Panc1 (cell line): ENCODE measurements at regions not wholly inside any gene's neighbourhood (a gene's known extent, or its start where the extent isn't known, plus 50 kb on each side); places are given as distances from the start of the nearest gene placed in this dataset.
A peak's percentile ranks its signal among the peaks of the same experiment; 100 is the strongest.

Source experiments
- ATAC-seq: fragments of 200-7000 bp; cut with Tn5 transposase; 2 replicates; pipeline ENCODE4 v1.9.1; 2020; ENCODE audit warnings: mild to moderate bottlenecking, moderate library complexity
- BruUV-seq: library from RNA; stranded (reverse); fragments of 400-500 nt; replicated peaks from 2 replicates; lab custom pipeline; 2021; lab: Mats Ljungman, UMichigan
- CTCF ChIA-PET: fragments of 300-600 bp; sonication (Branson Sonifier 250); formaldehyde crosslinking; loops from one replicate; lab custom pipeline; 2022; ENCODE audit warnings: antibody characterized with exemption; lab: Charles Lee
- POLR2A ChIA-PET: fragments of 300-600 bp; sonication (Branson Sonifier 250); formaldehyde crosslinking; loops from one replicate; lab custom pipeline; 2022; ENCODE audit warnings: antibody characterized with exemption; lab: Charles Lee
- DNase-seq: peaks from one replicate; pipeline ENCODE4 v3.0.0-alpha.2; 2010; ENCODE audit warnings: low read depth, low spot score
- H3K27ac ChIP-seq: 2 replicates; pipeline ENCODE4 v1.5.1; 2011; ENCODE audit warnings: mild to moderate bottlenecking, low read length, inconsistent platforms
- H3K27me3 ChIP-seq: fragments of 200-500 bp; sonication (Bioruptor generic); 2 replicates; pipeline ENCODE4 v1.6.0; 2014; ENCODE audit warnings: low read length, inconsistent platforms; ENCODE audit not compliant: control insufficient read depth, insufficient read depth
- H3K36me3 ChIP-seq: fragments of 200-500 bp; sonication (Bioruptor generic); 2 replicates; pipeline ENCODE4 v1.5.1; 2014; ENCODE audit warnings: inconsistent platforms, mild to moderate bottlenecking, low read length, moderate library complexity; ENCODE audit not compliant: control insufficient read depth, insufficient read depth
- H3K4me1 ChIP-seq: 2 replicates; pipeline ENCODE4 v1.5.1; 2011; ENCODE audit warnings: inconsistent platforms, mild to moderate bottlenecking, low read length, moderate library complexity; ENCODE audit not compliant: control insufficient read depth, insufficient read depth
- H3K4me3 ChIP-seq, 2 experiments: 2 replicates each; pipeline ENCODE4 v1.5.1; 2011 to 2012; ENCODE audit warnings: low read depth in 2 of 2, low read length in 2 of 2, mild to moderate bottlenecking in 2 of 2, inconsistent platforms in 1 of 2, moderate library complexity in 1 of 2
- H3K9me3 ChIP-seq: fragments of 200-500 bp; sonication (Bioruptor generic); 2 replicates; pipeline ENCODE4 v1.5.1; 2014; ENCODE audit warnings: low read depth, mild to moderate bottlenecking, inconsistent platforms, low read length, moderate library complexity; ENCODE audit not compliant: control insufficient read depth, insufficient read depth
- CTCF ChIP-seq: fragments of 450-650 bp; IDR thresholded peaks from 2 replicates; pipeline ENCODE4 v1.5.1; 2017; ENCODE audit warnings: mild to moderate bottlenecking
- POLR2AphosphoS5 ChIP-seq: IDR thresholded peaks from 2 replicates; pipeline ENCODE4 v1.6.1; 2012; ENCODE audit warnings: mild to moderate bottlenecking, low read depth, low read length, moderate library complexity
- REST ChIP-seq, 2 experiments: IDR thresholded peaks; 2 replicates each; pipeline ENCODE4 v1.6.1; 2011 to 2012; ENCODE audit warnings: low read depth in 2 of 2, control low read depth in 1 of 2, low read length in 1 of 2, mild to moderate bottlenecking in 1 of 2, moderate library complexity in 1 of 2; ENCODE audit not compliant: insufficient read depth in 1 of 2
- SIN3A ChIP-seq: IDR thresholded peaks from 2 replicates; pipeline ENCODE4 v1.6.1; 2012; ENCODE audit warnings: low read depth, mild to moderate bottlenecking, low read length, moderate library complexity, borderline replicate concordance; ENCODE audit not compliant: insufficient read depth
- TCF7L2 ChIP-seq: IDR thresholded peaks from 2 replicates; pipeline ENCODE4 v1.6.1; 2011; ENCODE audit warnings: mild to moderate bottlenecking, low read depth, low read length, inconsistent platforms
- in situ Hi-C: cut with HindIII; loops from 2 replicates; pipeline ENCODE4 v1.10.0; 2016; ENCODE audit warnings: low sequenced_read_pairs, low pct_unique_long_range_greater_than_20kb
- intact Hi-C: fragments of 100-400 bp; cut with micrococcal nuclease; formaldehyde crosslinking; loops from one replicate; pipeline ENCODE4 v1.10.0; 2022; ENCODE audit not compliant: unreplicated experiment

- DNase-seq (no peak), ATAC-seq (no peak)
- Histone ChIP-seq H3K9me3 (no peaks in the 10 kb centered on the region), H3K4me3 (no peak overlapping the region), H3K27ac (no peak overlapping the region), H3K36me3 (no peaks in the 10 kb centered on the region), H3K27me3 (no peaks in the 10 kb centered on the region), H3K4me1 (no peaks in the 10 kb centered on the region)
- intact Hi-C loops (no loop called here), in situ Hi-C loops (no loop called here)
- CTCF ChIA-PET, result no interaction called here
- POLR2A ChIA-PET, result no interaction called here
- no peak for TF ChIP-seq CTCF
- BruUV-seq, result no TSS peak
Observed at GRCh38 chr21:38619992-38620479, 121.8 kb upstream of the ERG start.

GRCh38 chr21:38621132-38621531 lies 122.9 kb upstream of the ERG start:
- H3K4me3 ChIP-seq, result no peak overlapping the region
- CTCF ChIA-PET, result no interaction called here
- no peak for ATAC-seq

GRCh38 chr21:38622081-38622826 lies 124.0 kb upstream of the ERG start:
- intact Hi-C loops, result no loop called here
- in situ Hi-C loops, result no loop called here
- BruUV-seq, result no TSS peak
- CTCF ChIA-PET, result no interaction called here
- Histone ChIP-seq H3K36me3 (no peaks in the 10 kb centered on the region), H3K4me1 (no peaks in the 10 kb centered on the region), H3K4me3 (no peak overlapping the region), H3K9me3 (no peaks in the 10 kb centered on the region), H3K27me3 (no peaks in the 10 kb centered on the region), H3K27ac (no peak overlapping the region)
- ATAC-seq, result no peak
- TF ChIP-seq CTCF (no peak), REST (IDR thresholded peaks at IDR 0.05; ENCODE audit: insufficient read depth in 1 of 2, low read depth in 2 of 2, low read length in 1 of 2) (no peak), SIN3A (no peak), TCF7L2 (no peak), POLR2AphosphoS5 (no peak)
- no peak for DNase-seq
- POLR2A ChIA-PET, result no interaction called here

More at GRCh38 chr21:38621132-38621531, 122.9 kb upstream of the ERG start:
- Histone ChIP-seq H3K9me3 (no peaks in the 10 kb centered on the region), H3K27ac (no peak overlapping the region), H3K4me1 (no peaks in the 10 kb centered on the region), H3K36me3 (no peaks in the 10 kb centered on the region), H3K27me3 (no peaks in the 10 kb centered on the region)
- no TSS peak for BruUV-seq
- in situ Hi-C loops (no loop called here), intact Hi-C loops (no loop called here)
- no peak for DNase-seq
- POLR2A ChIA-PET, result no interaction called here
- TF ChIP-seq POLR2AphosphoS5 (no peak), CTCF (peak; percentile 17; the same call in 1 of the 2 replicates)
